DND-41 (cell line): ENCODE measurements at regions not wholly inside any gene's neighbourhood (a gene's known extent, or its start where the extent isn't known, plus 50 kb on each side); places are given as distances from the start of the nearest gene placed in this dataset.

ENCODE experiments used
- EZH2 ChIP-seq: IDR thresholded peaks from 3 replicates; pipeline ENCODE4 v1.6.1; 2012; ENCODE audit warnings: borderline replicate concordance, low read depth, mild to moderate bottlenecking, moderate library complexity, low read length, inconsistent platforms; ENCODE audit not compliant: severe bottlenecking
- TF ChIP-seq, protein P1 (sequence below): IDR thresholded peaks from 2 replicates; pipeline ENCODE4 v1.5.1; 2012; ENCODE audit warnings: borderline replicate concordance, low read length, moderate library complexity, mild to moderate bottlenecking; ENCODE audit not compliant: poor library complexity, severe bottlenecking; ENCODE audit errors: extremely low read depth

DNA sequence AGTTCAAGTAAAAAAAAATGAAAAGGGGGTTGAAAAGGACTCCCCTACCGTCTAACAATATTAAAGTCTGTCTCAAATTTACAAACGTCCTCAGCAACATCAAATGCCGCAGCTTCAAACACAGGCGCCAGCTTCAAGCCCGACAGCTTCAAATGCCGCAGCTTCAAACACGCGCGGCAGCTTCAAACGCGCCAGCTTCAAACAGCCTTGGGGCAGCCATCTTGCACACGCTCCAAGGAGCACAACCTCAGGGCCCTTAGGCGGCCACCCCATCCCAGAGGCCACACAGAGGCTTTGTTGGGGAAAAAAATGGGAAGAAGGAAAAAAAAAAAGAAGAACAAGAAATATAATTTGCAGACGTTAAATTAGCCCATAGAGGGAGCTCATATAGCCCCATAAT, 244.4 kb upstream of the VRK2 start:
- TF ChIP-seq, protein P1, sequence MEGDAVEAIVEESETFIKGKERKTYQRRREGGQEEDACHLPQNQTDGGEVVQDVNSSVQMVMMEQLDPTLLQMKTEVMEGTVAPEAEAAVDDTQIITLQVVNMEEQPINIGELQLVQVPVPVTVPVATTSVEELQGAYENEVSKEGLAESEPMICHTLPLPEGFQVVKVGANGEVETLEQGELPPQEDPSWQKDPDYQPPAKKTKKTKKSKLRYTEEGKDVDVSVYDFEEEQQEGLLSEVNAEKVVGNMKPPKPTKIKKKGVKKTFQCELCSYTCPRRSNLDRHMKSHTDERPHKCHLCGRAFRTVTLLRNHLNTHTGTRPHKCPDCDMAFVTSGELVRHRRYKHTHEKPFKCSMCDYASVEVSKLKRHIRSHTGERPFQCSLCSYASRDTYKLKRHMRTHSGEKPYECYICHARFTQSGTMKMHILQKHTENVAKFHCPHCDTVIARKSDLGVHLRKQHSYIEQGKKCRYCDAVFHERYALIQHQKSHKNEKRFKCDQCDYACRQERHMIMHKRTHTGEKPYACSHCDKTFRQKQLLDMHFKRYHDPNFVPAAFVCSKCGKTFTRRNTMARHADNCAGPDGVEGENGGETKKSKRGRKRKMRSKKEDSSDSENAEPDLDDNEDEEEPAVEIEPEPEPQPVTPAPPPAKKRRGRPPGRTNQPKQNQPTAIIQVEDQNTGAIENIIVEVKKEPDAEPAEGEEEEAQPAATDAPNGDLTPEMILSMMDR: no peak
- TF ChIP-seq EZH2: no peak
